ENCODE measurements at regions not wholly inside any gene's neighbourhood (a gene's known extent, or its start where the extent isn't known, plus 50 kb on each side); places are given as distances from the start of the nearest gene placed in this dataset.

GRCh38 chr6:139748353-139749146, 374.1 kb upstream of the CITED2 start:
- DNase-seq: no peak
- H3K27ac Mint-ChIP-seq (ENCODE audit: unreplicated experiment): no peak overlapping the region
- peaks cover 4% of the 10 kb centered on the region for H3K4me1 Mint-ChIP-seq (ENCODE audit: low read depth, unreplicated experiment)
- H3K36me3 Mint-ChIP-seq (ENCODE audit: unreplicated experiment): no peaks in the 10 kb centered on the region
- no peak overlapping the region for H3K4me3 Mint-ChIP-seq (ENCODE audit: unreplicated experiment)
- no peaks in the 10 kb centered on the region for H3K27me3 Mint-ChIP-seq (ENCODE audit: unreplicated experiment)
- H3K9me3 Mint-ChIP-seq (ENCODE audit: unreplicated experiment): no peaks in the 10 kb centered on the region
- no peak for TF ChIP-seq CTCF (IDR thresholded peaks at IDR 0.05; ENCODE audit: partially characterized antibody, unreplicated experiment)

- Mint-ChIP-seq H3K27me3 (ENCODE audit: unreplicated experiment) (no peaks in the 10 kb centered on the region), H3K27ac (ENCODE audit: unreplicated experiment) (no peak overlapping the region)
- no peak for TF ChIP-seq CTCF (IDR thresholded peaks at IDR 0.05; ENCODE audit: partially characterized antibody, unreplicated experiment)
Measured at GRCh38 chr6:139747154-139747553, 372.7 kb upstream of the CITED2 start.

GRCh38 chr6:139744891-139745290, 370.4 kb upstream of the CITED2 start:
- Mint-ChIP-seq H3K27me3 (ENCODE audit: unreplicated experiment) (no peaks in the 10 kb centered on the region), H3K9me3 (ENCODE audit: unreplicated experiment) (no peaks in the 10 kb centered on the region), H3K4me3 (ENCODE audit: unreplicated experiment) (no peak overlapping the region), H3K36me3 (ENCODE audit: unreplicated experiment) (no peaks in the 10 kb centered on the region), H3K4me1 (ENCODE audit: low read depth, unreplicated experiment) (peaks cover 4% of the 10 kb centered on the region), H3K27ac (ENCODE audit: unreplicated experiment) (no peak overlapping the region)
- TF ChIP-seq CTCF (IDR thresholded peaks at IDR 0.05; ENCODE audit: partially characterized antibody, unreplicated experiment): no peak
- DNase-seq: no peak

More at GRCh38 chr6:139747154-139747553, 372.7 kb upstream of the CITED2 start:
- Mint-ChIP-seq H3K4me1 (ENCODE audit: low read depth, unreplicated experiment) (peaks cover 4% of the 10 kb centered on the region), H3K36me3 (ENCODE audit: unreplicated experiment) (no peaks in the 10 kb centered on the region), H3K4me3 (ENCODE audit: unreplicated experiment) (no peak overlapping the region), H3K9me3 (ENCODE audit: unreplicated experiment) (no peaks in the 10 kb centered on the region)
- no peak for DNase-seq

GRCh38 chr6:139743664-139744437, 369.4 kb upstream of the CITED2 start:
- Mint-ChIP-seq H3K36me3 (ENCODE audit: unreplicated experiment) (no peaks in the 10 kb centered on the region), H3K9me3 (ENCODE audit: unreplicated experiment) (no peaks in the 10 kb centered on the region), H3K4me1 (ENCODE audit: low read depth, unreplicated experiment) (peaks cover 4% of the 10 kb centered on the region), H3K27ac (ENCODE audit: unreplicated experiment) (no peak overlapping the region), H3K4me3 (ENCODE audit: unreplicated experiment) (no peak overlapping the region), H3K27me3 (ENCODE audit: unreplicated experiment) (no peaks in the 10 kb centered on the region)
- DNase-seq: no peak
- TF ChIP-seq CTCF (IDR thresholded peaks at IDR 0.05; ENCODE audit: partially characterized antibody, unreplicated experiment): no peak

- no peaks in the 10 kb centered on the region for H3K9me3 Mint-ChIP-seq (ENCODE audit: unreplicated experiment)
- H3K27ac Mint-ChIP-seq (ENCODE audit: unreplicated experiment): no peak overlapping the region
- no peaks in the 10 kb centered on the region for H3K27me3 Mint-ChIP-seq (ENCODE audit: unreplicated experiment)
- no peak for TF ChIP-seq CTCF (IDR thresholded peaks at IDR 0.05; ENCODE audit: partially characterized antibody, unreplicated experiment)
- no peak overlapping the region for H3K4me3 Mint-ChIP-seq (ENCODE audit: unreplicated experiment)
- DNase-seq: no peak
- H3K4me1 Mint-ChIP-seq (ENCODE audit: low read depth, unreplicated experiment): peaks cover 4% of the 10 kb centered on the region
- H3K36me3 Mint-ChIP-seq (ENCODE audit: unreplicated experiment): no peaks in the 10 kb centered on the region
Measured at GRCh38 chr6:139742671-139743070, 368.2 kb upstream of the CITED2 start.

Data from glutamatergic neuron (in vitro differentiated cells).